Activated gamma-delta T cell treated with anti-CD3 and anti-CD28 coated beads, Interleukin-2, amount 50 U/mL, for 16 hours (primary cell): ENCODE measurements at regions not wholly inside any gene's neighbourhood (a gene's known extent, or its start where the extent isn't known, plus 50 kb on each side); places are given as distances from the start of the nearest gene placed in this dataset.
"Not testable (repeated sequence)": the region's sequence is repeated elsewhere in the genome, so short reads cannot be mapped to it uniquely, and the experiment has no call there.

ENCODE experiments used
- DNase-seq: peaks from one replicate; pipeline ENCODE4 v3.0.0-alpha.2; 2020; ENCODE audit warnings: low read depth

DNA sequence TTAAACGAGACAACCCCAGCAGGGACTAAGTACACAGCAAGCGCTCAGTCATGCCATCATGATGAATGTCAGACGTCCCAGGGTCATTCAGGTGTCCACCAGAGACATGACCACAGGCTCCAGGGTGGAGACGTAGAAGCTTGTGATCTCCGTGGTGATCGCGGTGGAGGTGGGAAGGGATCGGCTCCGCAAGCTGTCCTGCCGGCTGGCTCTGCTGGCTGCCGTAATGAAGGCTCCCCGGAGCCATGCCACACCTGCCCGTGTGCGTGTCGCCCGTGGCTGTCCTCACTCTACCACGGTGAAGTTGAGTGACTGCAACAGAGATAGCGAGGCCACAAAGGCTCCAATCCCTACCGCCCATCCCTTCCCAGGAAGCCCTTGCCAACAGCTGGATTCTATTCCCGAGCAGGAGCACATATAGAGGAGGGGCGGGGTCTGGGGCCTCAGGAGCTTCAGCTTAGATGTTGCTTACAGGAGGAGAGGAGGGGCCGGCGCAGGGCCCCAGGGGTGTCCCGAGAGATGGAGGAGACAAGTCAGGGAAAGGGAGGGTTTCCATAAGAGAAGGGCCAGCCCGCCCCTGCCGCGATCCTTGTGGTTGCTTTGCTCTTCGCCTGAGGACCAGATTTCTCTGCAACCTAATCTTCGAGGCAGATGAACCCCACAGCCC, 332.6 kb upstream of the SFSWAP start:
- DNase-seq = no peak

DNA sequence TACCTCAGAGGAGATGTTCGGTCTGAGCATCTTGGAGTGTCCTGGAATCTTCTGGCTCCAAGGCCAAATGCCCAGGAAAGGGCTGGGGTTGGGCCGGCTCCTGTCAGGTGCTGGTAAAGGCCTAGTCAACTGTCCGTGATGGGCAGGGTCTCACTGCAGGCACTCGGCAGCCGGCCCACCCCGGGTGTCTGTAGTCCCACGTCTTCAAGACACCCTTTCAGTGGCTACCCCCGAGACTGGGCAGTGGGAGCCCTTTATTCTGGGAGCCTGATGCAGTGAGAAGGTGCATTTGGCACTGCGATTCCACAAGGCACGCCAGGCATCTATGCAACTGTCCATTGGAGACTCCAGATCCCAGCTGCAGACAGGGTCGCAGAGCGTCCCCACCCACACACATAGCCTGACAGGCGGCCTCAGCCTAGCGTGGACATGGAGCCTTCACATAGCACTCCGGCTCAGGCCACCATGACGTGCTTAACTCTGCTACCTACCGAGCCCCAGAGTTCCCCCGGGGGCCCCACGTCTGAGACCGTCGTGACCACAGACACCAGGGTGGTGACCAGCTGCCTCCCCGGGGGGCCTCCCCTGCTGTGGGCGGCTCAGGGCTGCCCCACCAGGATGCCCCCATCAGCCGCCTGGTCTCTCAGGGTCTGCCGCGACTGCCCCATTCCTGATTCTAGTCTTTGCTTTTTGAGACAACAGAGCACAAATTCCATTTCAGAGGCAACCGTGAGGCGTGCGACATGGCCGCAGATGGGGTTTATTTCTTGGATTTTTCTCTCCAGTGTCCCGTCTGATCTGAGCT, 331.8 kb upstream of the SFSWAP start:
- DNase-seq = no peak

DNA sequence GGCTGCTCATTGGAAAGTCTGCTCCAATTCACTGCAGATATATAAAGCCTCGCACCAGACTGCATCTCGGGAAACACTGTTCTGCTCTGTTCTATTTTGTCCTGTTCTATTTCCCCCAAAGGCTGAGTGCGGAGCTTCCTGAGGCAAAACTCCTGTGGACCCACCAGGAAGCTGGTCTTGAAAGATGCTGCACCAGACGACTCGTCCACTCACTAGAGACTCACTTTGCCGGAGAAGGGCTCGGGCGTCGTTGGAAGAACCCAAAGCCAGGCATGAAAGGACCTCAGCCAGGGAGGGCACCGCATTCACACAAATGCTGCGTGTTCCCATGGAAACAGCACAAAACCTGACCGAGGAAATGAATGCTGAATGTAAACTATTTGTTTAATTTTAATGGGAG, 331.2 kb upstream of the SFSWAP start:
- DNase-seq = no peak

DNA sequence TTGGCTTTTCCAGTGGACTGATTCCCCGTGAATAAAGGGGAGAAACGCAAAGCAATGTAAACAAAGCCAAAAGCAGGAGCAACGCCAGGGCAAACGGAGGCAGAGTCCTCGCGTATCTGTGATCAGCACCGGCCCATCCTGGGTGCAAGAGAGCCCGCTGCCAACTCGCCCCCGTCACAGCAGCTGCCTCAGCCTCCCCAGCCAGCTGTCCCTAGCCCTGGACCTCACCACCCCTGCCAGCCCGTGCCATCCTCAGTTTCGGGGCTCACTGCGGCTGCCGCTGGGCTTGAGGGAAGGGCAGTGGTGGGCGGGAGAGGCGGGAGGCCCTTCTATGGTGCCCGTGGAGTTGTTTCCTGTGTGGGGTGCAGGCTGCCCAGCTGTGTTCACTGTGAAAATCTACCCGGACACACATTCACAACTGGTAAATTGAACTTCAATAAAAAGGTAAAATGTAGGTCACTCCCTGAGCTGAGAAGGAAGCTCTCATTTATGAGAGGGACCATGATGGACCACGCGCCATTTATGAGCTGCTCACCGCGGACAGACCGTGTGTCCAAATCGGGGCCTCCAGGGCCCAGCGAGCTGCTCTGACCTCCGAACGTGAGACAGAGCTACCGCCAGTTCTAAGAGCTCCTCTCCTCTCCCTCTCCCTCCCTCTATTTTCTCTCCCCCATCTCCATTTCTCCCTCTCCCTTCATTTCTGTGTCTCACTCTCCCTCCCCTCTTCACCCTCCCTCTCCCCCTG, 330.5 kb upstream of the SFSWAP start:
- no peak for DNase-seq

- no peak for DNase-seq
These were observed 329.8 kb upstream of the SFSWAP start for GRCh38 chr12:131380965-131381705.

GRCh38 chr12:131381716-131382430, 329.0 kb upstream of the SFSWAP start:
- DNase-seq = no peak

DNA sequence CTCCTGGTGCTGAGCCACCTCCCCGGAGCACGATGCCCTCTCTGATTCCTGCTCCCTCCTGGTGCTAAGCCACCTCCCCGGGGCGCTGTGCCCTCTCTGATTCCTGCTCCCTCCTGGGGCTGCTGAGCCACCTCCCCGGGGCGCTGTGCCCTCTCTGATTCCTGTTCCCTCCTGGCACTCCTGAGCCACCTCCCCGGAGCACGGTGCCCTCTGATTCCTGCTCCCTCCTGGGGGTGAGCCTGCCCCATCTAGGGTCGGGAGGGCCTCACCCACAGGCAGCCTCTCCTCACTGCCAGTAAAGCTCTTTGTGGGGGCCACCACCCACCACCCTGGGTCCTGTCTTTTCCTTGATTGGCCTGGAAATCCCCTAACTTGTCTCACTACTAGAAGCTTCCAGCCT, 327.6 kb upstream of the SFSWAP start:
- DNase-seq = no peak

DNA sequence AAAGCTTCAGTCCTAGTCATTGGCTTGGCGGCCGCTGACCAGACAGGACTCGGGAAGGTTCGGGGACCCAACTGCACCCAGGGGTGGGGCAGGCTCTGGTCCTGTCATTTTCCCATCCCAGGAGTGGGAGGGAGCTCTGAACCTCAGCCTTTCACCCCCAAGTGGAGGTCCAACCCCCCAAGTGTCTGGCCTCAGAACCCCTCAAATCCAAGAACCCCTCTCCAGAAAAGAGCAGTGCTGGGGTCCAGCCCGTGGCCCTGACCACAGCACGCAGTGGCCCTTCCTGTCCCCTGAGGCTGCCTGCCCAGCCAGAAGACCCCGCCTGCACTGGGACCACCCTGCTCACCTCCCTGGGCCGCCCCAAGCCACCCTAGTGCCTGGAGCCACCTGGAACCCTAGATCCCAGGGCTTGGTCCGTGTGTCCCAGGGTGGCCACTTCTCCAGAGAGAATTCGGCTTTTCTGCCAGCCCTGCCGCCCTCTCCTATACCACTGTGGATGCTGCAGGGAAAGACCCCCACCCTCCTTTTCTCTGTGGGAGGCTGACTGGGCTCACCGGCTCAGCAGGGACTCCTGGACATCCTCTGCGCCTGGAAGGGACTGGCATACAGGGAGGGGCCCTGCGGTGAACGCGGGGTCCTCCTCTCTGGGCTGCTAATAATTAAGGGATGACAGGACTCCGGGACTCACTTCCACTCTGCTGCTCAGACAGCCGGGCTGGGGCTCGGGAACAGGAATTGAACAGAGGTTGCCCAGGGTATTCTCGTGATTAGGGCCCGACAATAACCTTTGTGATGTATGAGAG, 326.9 kb upstream of the SFSWAP start:
- no peak for DNase-seq

- no peak for DNase-seq
These were observed 326.4 kb upstream of the SFSWAP start for GRCh38 chr12:131384544-131384855.

DNA sequence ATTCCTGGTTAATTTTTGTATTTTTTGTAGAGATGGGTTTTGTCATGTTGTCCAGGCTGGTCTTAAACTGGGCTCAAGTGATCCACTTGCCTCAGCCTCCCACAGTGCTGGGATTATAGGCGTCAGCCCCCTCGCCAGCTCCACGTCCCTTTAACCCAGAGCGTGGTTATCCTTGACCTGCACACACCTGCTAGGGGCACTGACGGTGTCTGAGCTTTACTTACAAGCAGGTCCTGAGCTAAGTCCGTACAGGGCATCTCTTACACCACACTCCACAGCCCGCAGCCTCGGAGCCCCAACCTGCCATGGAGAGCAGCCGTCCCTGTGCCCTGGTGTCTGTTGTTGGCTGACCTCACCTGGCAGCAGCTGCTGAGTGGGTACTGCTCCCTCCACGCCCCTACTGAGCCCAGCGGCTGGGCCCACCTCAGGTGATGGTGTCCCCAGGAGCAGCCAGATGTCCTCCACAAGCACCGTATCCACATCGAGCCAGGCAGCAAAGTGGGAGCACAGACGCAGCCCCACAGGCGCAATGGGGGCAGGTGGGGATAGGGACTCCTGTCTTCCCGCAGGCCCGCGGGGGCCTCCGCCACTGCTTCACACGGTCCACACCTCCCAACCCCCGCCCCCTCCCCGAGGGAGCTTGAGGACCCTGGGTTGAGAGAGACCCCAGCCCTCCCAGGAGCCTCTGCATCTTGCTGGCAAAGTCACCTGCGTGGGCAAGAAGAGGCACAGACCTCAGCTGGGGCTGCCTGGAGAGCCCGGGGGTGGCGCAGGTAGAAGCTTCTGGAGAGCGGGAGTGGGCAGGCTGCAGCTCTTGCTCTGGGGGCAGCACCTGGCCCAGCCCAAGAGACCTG, 325.4 kb upstream of the SFSWAP start:
- no peak for DNase-seq

- DNase-seq = no peak
These were observed 324.7 kb upstream of the SFSWAP start for GRCh38 chr12:131386167-131386521.

DNA sequence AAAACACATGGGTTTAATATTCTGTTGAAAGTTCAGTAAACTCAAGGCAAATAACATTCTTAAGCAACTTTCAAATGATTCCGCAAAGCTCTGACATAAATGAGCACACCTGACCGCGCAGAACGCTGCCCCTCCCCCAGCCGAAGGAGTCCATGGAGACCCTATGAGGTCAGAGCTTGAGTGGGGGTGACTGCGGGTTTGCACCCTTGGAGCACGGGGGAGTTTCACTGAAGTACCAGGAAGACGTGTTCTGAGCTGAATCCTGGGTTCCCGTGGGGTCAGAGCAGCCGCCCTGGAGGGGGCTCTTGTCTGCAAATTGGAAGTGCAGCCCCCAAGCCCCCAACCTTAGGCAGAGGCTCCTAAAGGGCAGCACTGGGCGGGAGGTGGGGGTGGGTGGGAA, 324.1 kb upstream of the SFSWAP start:
- DNase-seq = no peak

- no peak for DNase-seq
These were observed 323.4 kb upstream of the SFSWAP start for GRCh38 chr12:131387281-131388163.

DNA sequence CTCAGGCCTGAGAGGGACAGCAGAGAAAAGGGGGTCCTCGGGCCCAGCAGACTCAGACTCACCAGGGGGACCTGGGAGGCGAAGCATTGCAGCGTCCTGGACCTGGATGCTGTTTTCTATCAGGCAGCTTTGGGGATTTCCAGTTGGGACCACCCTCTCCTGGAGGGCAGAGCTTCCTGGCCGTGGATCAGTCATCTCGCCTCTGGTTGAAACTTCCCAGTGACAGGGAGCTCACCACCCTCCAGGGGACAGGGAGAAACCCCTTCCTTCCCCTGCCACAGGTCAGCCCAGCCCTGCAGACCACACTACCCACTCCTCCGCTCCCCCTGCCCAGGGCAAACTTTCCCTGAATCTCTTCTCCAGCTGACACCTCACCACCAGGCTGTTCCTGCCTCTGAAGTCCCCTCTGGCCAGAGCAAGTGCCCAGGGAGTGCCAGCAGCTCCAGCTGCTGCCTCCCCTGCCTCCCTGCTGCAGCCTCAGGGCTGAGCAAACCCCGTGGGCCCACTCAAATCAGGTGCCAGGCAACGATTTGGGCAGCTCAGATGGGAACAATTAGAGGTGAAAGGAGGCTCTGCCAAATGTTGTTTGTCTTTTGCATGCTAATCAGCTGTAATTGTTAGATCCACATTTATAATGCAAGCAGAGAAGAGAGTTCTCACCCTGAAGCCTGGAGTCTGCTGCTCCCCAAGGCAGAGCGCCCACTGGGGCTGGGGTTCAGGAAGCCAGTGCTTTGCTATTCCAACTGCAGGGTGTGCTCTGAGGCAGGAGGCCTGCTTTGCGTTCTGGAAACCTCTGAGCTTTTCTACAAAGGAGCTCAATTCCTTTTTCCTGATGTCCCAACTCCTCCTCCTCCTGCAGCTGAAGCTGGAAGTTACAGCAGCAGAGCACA, 322.5 kb upstream of the SFSWAP start:
- not testable (repeated sequence) for DNase-seq

- no peak for DNase-seq
These were observed 321.6 kb upstream of the SFSWAP start for GRCh38 chr12:131389054-131390013.

DNA sequence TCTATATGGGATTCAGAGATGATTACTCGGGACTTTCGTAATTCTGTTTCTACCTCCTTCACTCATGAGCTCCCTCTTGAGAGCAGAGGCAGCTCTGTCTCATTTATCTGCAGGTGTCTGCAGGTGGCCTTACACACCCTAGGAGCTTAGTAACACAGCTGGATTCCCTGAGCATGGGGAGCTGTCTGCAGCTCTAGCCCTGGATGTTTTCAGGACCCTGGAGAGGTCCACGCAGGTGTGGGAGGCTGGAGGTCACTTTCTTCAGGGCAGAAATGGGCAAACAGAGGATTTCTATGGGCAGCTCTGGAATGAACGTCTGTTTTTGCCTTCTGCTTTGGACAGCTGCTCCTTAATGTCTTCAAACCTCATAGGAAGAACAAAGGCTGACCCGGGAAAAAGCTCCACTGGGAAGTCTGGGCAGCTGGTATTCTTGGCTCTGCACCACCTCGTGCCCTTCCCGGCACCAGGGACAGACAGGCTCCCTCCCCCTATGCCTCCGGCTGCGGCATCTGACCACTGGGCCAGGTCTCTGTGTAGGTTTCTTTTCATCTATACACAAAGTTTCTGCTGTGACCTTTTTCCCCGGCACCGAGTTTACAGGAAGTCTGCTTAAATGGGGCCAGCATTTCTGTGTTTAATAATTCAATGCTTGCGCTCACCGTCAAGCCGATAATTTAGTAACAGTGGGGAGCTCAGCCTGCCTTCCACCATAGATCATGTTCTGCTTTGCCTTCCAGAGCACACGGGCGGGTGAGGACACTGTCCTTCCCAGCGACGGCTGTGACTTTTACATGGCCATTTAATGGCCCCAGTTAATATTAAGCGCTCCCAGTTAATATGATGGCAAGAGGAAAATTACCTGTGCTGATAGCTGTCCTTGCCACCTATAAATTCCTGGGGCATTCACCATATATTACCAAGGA, 320.2 kb upstream of the SFSWAP start:
- DNase-seq = no peak
